DMS153 treated with DMSO at 0.1 percent for 48 hours (cell line): ENCODE measurements at regions not wholly inside any gene's neighbourhood (a gene's known extent, or its start where the extent isn't known, plus 50 kb on each side); places are given as distances from the start of the nearest gene placed in this dataset.
"Not testable (repeated sequence)": the region's sequence is repeated elsewhere in the genome, so short reads cannot be mapped to it uniquely, and the experiment has no call there.

Source experiments
- DNase-seq: peaks from one replicate; lab custom pipeline; 2025; ENCODE audit not compliant: unreplicated experiment; lab: John Stamatoyannopoulos, UW

GRCh38 chr4:160009656-160010493 is 907.0 kb downstream of the RAPGEF2 start:
- DNase-seq, result no peak

- DNase-seq, result no peak
Measured at GRCh38 chr4:160019936-160020335, 917.1 kb downstream of the RAPGEF2 start.

- DNase-seq, result no peak
Measured at GRCh38 chr4:160020804-160021203, 917.9 kb downstream of the RAPGEF2 start.

GRCh38 chr4:160021870-160022269 is 919.0 kb downstream of the RAPGEF2 start:
- DNase-seq, result no peak

- DNase-seq, result no peak
Measured at GRCh38 chr4:160026721-160027120, 923.8 kb downstream of the RAPGEF2 start.

- DNase-seq, result no peak
Measured at GRCh38 chr4:160034501-160034900, 931.6 kb downstream of the RAPGEF2 start.

GRCh38 chr4:160038615-160039014 is 935.7 kb downstream of the RAPGEF2 start:
- DNase-seq, result no peak

- DNase-seq, result no peak
Measured at GRCh38 chr4:160044693-160045092, 941.8 kb downstream of the RAPGEF2 start.

GRCh38 chr4:160082432-160083207 is 979.7 kb downstream of the RAPGEF2 start:
- DNase-seq, result no peak

- DNase-seq, result no peak
Measured at GRCh38 chr4:160091631-160092030, 988.8 kb downstream of the RAPGEF2 start.

GRCh38 chr4:160100316-160100715 is 997.4 kb downstream of the RAPGEF2 start:
- no peak for DNase-seq

- no peak for DNase-seq
Measured at GRCh38 chr4:160110891-160111290, 1008.0 kb downstream of the RAPGEF2 start.

- no peak for DNase-seq
Measured at GRCh38 chr4:160117686-160118085, 1014.8 kb downstream of the RAPGEF2 start.

- DNase-seq, result not testable (repeated sequence)
Measured at GRCh38 chr4:160125576-160126287, 1022.9 kb downstream of the RAPGEF2 start.

- DNase-seq, result no peak
Measured at GRCh38 chr4:160127211-160127610, 1024.3 kb downstream of the RAPGEF2 start.

- DNase-seq, result no peak
Measured at GRCh38 chr4:160129439-160129838, 1026.6 kb downstream of the RAPGEF2 start.

GRCh38 chr4:160136021-160136420 is 1033.1 kb downstream of the RAPGEF2 start:
- DNase-seq, result no peak

GRCh38 chr4:160141206-160141605 is 1038.3 kb downstream of the RAPGEF2 start:
- DNase-seq, result no peak

- DNase-seq, result no peak
Measured at GRCh38 chr4:160142579-160142978, 1039.7 kb downstream of the RAPGEF2 start.

GRCh38 chr4:160143574-160143973 is 1040.7 kb downstream of the RAPGEF2 start:
- no peak for DNase-seq

- no peak for DNase-seq
Measured at GRCh38 chr4:160159457-160159856, 1056.6 kb downstream of the RAPGEF2 start.

- DNase-seq, result no peak
Measured at GRCh38 chr4:160161026-160161425, 1058.1 kb downstream of the RAPGEF2 start.
